ENCODE measurements at regions not wholly inside any gene's neighbourhood (a gene's known extent, or its start where the extent isn't known, plus 50 kb on each side); places are given as distances from the start of the nearest gene placed in this dataset.

DNA sequence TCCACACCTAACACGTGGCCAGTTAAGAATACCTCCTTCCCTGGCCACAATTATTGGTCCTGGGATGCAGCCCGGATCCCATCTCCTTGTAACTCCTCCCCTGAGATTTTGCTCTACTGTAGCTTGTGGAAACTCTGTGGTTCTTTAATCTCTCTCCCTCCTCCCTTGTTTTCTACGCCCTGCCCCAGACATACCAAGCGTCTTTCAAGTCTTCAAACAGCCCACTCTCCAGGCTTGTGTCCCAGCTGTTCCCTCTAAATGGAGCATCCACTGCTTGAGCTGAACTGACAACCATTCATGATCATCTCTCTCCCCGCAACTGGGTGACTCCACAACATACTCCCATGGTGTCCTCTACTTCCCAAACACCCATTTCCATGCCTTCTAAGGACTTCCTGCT, 111.6 kb downstream of the SIPA1L2 start:
- DNase-seq: no peak

DNA sequence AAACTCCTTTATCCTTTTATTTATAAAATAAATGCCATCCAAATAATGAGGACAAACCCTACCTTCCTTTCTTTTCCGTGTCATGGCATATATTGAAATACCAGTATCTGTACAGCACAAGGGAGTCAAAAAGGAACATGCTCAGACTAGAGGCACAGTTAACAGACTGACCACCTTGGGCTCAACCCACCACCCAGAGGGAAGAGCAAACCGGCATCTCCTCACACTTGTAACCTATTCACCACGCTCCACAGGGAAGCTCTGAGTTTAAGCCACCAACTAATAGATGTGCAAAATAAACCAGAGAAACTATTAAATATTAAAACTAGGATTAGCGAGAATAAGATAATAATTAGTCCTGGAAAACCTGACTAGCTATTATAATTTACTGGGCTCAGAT, 112.7 kb downstream of the SIPA1L2 start:
- DNase-seq: no peak

DNA sequence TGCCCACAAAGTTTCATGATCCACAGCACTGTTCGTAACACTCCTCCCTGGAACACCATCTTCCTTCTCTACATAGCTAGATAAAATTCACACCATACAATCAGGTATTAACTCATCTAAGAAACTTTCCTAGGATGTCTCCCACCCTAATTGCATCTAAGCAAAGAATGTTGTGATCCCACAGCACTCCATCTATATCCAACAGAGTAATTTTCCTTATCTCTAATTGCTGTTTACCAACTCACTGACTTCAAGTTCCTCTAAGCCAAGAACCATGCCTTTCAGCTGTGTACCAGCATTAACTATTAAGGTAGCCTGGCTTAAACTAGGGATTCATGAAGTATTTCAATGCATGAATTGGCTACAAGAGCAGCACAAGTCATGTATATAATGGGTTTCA, 114.2 kb downstream of the SIPA1L2 start:
- no peak for DNase-seq

DNA sequence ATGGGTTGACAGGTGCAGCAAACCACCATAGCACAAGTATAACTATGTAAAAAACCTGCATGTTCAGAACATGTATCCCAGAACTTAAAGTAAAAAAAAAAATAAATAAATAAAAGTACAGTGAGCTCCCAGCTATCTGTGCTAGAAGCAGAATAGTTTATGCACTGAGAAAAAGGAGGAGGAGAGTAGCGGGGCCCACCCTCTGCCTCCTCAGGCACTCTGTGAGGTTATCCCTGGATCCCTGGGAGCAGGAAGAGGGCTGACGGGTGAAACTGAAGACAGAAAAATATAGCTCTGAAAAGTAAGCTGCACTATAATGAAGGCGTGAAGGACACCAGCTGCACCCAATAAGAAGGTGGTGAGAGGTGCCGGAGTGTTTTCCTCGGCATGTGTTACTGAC, 117.2 kb downstream of the SIPA1L2 start:
- DNase-seq: no peak

DNA sequence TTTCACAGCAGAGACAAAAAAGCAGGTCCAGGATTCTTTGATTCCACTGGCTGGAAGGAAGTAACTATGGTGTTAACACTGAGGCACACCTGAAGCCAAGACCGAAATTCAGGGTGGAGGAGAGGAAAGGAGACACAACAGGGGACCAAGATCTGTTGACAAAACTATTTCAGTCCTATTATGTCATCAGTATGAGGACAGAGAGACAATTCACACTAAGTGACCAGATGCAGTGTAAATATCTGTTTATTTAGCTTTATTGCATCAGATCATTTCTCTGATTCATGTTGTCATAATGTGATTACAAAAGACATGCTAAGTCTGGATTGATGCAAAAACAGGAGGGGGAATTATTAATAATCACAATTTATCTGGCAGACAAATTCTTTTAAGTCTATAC, 118.8 kb downstream of the SIPA1L2 start:
- DNase-seq: no peak

DNA sequence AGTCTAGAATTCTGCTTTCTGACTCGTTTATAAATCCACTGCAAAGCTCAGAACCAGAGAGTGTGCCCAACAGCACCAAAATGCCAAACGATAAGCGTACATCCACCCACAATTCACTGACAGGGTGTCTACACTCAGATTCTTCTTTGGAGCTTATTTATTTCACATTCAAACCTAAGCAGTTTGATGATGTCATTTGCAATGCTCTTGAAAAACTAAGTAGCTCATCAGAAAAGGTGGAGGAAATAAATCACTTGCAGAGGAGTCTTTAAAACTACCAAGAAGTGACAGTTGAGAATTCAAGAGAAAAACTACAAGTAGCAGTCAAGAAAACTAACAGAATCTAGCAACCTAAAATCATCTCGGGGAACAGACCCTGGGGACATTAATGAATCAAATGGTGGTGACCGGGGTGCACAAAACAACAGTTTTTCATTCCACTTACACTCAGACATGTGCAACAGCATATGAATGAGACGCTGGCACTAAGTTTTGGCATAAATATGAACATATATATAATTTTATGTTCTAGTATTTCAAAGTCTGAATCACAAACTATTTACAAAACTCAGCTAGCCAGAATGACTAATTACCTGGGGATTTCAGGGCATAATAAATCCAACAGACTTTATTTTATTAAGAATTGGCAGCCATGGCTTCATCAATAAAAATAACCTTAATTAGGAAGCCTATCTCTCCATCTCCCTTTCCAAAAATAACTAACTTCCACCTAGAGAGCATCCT, 119.4 kb downstream of the SIPA1L2 start:
- no peak for DNase-seq

DNA sequence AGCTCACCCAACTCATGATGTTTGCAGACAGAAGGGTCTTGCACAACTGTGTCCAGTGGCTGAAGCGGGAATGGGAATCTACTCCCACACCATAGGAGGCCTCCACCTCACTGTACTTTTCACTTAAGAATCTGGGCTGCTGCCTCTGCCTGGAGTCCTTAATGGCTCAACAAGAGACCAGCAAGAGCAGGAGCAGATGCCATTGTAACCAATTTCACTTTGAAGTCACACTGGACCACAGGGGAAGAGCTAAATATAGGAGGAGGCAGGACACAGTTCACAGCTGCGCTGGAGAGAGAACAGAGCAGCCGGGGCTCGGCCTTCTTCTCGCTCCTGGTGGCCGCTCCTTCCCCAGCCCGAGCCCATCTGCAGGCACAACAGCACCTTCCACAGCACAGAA, 120.4 kb downstream of the SIPA1L2 start:
- DNase-seq: peak; percentile 58

DNA sequence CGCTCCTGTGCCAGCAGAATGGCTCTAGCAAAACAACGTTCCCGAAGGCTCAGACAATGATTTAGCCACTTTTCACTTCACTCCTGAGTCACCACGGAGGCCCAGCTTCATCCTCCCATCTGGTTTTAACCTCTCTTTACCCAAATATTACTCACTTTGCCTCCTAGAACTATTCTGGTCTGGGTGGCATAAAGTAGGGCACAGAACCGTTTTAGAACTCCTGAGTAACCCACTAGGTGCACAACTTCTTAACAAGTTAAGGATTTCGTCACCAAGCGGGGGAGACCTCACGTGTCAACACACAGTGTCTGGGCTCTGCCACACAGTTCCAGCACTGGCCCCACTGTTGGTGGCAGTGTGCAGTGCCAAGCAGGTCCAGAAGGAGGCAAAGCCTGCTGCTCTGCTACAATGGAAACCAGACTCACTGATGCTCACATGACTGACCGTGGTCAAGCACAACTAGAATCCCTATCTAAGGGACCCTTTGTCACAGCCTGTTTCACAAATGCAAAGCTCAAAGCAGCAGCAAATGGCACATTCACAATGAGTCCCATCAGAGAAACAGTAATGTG, 121.7 kb downstream of the SIPA1L2 start:
- no peak for DNase-seq

DNA sequence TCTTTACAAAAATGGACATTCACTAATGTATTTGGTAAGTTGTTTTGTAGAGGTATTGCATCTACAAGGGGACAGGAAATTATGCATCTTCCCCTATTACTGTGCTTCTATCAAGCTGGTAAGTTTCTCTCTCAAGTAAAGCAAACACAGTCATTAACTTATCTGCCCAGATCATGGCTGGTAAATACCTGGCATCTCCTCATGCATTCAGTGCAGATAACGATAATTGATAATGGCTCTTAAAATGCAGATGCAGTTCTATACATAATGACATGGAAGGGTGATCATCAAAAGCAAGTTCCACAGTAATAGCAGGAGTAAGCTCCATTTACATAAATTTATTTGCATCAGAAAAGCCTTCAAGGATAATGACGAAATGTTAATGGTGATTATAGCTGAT, 122.4 kb downstream of the SIPA1L2 start:
- DNase-seq: no peak

DNA sequence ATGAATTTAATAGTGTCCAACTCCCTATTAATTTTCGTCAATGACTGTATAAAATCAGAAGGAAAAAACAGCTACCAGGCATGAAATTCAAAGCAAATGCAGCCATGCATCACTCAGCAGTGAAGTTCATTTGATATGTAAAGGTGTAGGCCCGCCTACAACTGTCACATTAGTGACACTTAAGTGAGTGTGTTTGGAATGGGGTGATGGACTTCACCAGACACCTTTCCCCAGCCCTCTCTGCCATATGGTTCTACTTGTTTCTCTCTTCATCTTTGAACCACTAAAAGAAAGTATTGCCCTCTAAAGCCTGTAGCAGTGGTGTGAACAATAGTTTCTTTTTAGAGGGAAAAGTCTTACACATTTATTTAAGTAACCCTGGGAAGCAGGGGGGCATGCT, 124.0 kb downstream of the SIPA1L2 start:
- DNase-seq: no peak

DNA sequence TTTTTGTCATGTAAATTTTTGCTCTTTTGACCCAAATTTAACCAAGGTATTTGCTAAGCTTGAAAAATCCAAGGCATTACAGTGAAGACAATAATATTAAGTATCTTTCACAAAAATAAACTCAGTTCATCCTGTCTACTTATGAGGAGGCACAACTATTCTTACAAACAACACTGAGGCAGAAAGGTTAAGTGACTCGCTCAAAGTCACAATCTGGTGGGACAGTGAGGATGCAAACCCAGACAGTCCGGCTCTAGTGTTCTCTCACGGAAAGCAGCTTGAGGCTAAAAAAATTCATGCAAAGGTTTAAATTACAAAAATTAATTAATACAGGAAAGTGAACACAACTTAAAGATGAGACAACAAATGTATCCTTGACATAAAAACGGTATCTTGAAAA, 125.3 kb downstream of the SIPA1L2 start:
- DNase-seq: no peak

DNA sequence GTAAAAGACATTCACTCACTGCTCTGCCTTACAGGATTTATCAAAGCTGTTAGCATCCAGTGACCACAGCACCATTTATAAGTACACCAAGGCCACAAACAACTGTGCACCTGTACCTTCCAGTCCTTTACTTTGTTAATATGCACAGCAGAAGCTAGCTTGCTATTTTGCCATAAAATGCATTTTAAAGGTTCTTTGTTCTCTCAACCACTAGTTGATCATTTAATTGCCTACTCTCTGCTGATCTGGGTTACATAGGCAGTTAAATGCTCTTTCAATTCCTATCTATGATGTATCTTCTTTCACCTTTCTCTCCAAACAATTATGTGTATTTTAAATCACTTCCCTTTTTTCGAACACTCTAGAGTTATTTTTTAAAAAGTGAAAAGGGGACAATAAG, 126.4 kb downstream of the SIPA1L2 start:
- DNase-seq: no peak

DNA sequence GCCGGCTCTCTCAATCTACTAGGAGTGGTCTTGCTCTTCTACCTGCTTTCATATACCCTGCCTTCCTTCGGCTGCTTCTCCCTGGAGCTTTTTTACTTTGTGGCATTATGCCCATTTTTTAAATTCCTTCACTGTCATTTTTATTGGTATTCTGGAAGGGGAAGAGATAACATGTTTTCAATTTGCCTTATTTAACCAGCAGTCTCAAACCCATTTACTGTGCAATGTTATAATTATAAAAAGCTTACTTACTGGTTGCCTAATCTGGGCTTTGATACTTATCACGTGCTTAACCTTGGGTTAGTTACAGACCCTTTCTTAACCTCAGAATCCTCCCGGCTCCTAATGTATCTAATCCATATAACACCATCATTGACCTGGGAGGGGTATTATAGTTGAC, 128.1 kb downstream of the SIPA1L2 start:
- DNase-seq: no peak

DNA sequence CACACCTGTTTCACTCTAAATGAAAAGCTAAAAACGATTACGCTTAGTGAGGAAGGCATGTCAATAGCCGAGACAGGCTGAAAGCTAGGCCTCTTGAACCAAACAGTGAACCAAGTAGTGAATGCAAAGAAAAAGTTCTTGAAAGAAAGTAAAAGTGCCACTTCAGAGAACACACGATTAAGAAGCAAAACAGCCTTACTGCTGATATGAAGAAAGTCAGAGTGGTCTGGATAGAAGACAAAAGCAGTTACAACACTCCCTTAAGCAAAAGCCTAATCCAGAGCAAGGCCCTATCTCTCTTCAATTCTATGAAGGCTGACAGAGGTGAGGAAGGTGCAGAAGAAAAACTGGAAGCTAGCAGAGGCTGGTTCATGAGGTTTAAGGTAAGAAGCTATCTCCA, 130.7 kb downstream of the SIPA1L2 start:
- DNase-seq: no peak

DNA sequence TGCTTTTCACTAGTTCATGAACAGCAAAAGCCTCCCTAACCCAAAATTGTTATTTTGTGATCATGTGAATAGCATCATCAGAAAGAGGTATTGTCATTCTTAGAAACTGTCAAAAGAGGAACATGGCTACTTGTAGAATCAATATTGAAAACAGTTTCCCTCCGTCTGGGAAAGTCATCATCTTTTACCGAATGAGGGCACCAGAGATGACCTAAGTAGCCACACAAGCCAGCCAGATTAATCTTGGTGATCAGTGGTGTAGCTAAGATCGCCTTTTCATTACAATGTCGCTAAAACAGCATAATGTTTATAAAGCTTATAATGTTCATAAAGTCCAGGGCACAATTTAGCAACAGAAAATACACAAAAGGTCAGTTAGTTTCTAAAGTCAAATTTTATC, 136.1 kb downstream of the SIPA1L2 start:
- no peak for DNase-seq

DNA sequence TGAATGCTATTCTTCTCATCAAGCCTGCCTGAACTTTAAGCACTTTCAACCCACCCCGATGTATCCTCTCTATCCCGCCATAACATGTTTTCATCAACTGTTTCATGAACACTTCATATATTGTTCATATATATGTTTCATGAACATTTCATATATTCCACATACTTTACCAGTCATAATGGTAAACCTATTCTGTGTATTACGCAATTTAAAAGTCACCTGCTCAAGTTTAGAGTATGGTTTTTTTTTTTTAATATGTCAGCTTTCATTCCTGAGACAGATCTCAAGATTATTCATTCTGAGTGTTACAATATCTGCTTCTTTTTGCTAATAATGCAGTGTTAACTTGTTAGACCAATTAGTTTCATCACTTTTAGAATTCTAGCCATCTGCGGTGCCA, 140.7 kb downstream of the SIPA1L2 start:
- no peak for DNase-seq

DNA sequence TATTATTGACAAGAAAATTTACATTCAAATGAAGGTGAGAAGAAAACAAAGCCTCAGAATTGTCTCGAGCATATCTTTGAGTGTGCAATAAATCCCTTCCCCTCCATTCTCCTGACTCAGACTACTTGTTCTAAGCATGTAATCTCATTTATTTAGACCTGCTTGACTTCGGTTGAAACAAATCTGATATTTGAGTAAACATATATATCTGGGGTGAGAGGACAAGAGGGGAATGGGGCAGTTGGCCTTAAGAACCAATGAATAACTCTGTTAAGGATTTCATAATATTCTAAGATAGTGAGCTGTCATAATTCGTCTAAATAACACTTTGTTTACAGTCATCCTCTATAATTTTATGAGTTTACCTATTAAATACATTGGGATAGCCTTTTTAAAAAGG, 142.7 kb downstream of the SIPA1L2 start:
- no peak for DNase-seq

DNA sequence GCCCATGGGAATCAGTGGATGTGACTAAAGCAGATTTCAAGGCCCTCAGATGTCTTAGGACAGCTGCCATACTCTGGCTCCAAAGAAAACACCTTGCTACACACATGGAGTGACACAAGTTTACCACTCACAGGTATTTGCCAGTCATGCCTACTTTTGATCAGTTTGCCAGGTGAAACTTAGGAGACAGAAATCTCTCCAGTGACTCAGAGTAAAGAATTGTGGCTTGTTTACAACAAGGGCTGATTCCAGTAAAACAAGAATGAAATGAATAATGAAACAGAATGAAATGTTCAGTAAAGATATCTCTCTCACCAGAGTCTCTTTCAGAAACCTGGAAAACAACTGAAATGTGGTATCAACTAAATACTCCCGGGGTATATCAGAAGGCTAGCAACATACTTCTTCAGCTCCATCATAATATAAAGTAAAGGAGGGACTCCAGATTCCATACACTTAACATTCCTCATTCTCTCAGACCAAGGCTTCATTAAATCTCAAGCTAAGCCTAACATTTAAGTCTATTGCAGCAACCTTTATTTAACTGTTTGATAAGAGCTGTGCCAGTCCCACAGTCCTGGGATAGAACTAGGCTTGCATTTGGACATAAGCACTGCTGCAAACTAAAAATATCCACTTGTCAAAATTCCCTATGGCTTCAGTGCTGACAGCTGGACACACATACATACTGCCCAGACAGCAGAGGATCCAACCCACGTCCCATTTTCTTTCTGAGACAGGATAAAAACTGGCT, 143.3 kb downstream of the SIPA1L2 start:
- DNase-seq: no peak

DNA sequence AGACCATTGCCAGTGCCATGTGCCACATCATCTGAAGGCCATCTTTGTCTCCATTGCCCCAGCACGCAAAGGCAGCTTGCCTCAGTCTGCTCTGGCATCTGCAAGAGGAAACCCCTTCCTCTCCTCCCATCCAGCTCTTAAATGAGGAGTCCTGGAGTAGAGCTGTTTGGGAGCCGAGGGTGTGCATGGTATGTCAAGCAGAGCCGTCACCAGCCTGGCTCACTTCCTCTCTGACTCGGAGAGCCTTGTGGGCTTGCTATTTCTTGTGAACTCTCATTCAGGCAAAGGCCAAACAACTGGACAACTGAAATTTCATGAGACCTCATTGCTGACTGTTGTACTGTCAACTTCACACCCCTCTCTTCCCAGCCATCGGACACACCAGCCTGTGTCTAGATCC, 143.9 kb downstream of the SIPA1L2 start:
- no peak for DNase-seq

DNA sequence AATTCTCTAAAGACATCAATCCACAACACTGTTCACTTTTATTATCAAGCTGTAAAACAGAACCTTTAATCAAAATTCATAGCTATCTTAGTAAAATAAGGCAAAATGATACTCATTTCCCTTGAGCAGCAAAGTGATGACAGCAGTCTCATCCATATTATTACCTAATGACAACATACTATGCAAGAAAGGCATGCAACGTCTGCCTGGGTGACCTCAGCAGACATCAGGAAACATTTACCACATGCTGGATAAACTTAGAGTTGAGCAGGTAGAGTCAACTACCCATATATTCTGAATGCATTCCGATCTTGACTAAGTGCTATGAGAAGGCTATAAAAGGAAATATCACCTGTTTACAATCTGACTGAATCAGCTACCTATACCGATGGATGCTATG, 145.1 kb downstream of the SIPA1L2 start:
- no peak for DNase-seq

DNA sequence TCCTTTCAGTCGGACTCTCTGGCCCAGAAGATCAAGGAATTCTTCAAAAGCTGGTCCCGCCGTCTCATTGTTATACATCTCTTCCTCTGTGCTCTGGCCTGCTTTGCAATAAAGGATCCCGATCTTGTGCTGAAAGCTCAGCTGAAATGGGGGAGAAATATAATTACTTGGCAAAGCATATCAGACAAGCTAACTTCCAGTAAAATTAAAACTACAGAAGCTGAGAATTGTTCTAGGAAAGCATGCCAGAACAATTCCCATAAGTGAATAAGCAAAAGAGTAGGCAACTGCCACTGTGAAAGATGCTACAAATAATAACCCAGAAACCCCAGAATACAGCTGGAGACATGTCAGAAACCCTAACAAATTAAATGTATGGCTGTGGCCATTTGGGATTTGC, 146.1 kb downstream of the SIPA1L2 start:
- no peak for DNase-seq

DNA sequence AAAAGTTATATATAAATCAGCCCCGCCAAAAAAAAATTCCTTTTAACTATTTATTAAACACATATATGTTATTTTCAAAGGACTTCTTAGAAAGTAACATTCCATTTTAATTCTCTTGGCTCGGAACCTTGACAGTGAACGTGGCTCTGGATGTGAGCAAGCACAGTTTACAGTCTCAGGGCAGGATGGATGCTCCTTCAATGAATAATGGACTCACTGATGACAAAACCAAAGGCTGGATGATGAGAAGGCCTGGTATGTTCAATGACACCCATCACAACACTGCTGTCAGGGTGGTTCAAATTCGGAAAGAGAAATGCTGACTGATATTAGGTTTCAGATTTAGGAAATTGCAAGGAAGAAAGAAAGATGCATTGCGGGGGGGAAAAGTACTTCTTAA, 148.8 kb downstream of the SIPA1L2 start:
- no peak for DNase-seq

DNA sequence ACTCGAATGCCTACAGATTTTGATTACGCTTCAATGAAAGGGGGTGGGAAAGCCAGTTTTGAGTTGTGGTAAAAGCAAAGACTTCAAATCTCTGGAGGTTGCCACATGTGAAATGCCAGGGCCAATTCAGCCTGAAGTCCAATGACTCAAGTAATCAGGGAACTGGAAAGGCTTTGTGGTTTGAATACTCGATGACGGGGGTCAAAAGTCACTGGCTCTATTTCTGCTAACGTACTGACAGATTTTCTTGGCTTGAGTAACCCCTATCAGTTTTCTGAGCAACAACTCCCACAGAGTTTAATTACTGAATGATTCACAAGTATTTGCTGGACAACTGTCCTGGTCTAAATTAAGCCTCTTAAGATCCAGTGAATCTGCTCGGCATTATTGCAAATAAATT, 152.2 kb downstream of the SIPA1L2 start:
- peak; percentile 24 for DNase-seq

DNA sequence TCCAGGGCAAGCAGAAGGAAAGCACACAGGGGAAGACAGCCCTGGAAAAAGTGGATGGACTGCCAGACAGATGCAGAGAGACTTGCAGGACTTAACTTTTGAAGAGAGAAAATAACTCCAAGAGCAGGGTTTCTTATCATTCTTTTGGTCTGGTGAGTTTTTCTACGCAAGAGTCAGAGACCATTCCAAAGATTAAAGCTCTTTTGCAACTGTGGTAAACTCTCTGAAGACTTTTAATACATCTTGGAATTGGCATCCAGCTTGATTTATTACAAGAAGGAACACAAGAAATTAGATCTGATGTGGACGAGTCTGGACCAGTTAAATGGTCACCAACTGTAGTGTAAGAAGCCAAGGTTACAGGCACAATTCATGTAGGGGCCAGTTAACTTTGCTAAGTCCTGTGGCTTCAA, 153.4 kb downstream of the SIPA1L2 start:
- no peak for DNase-seq

Data from retina (tissue), 1 donor.